Duodenal mucosa (tissue), 2 donors: ENCODE measurements at regions not wholly inside any gene's neighbourhood (a gene's known extent, or its start where the extent isn't known, plus 50 kb on each side); places are given as distances from the start of the nearest gene placed in this dataset.

Source experiments
- H3K27ac ChIP-seq: one replicate; pipeline ENCODE4 v1.7.0; 2013; ENCODE audit warnings: low read depth, low read length
- H3K27me3 ChIP-seq, 2 donors: one replicate each; pipeline ENCODE4 v1.7.0; 2013; ENCODE audit warnings: low read length in 2 of 2, control low read depth in 1 of 2; ENCODE audit not compliant: insufficient read depth in 2 of 2, control insufficient read depth in 1 of 2
- H3K36me3 ChIP-seq, 2 donors: one replicate each; pipeline ENCODE4 v1.7.0; 2013; ENCODE audit warnings: low read length in 2 of 2, control low read depth in 1 of 2; ENCODE audit not compliant: insufficient read depth in 2 of 2, control insufficient read depth in 1 of 2
- H3K4me1 ChIP-seq, 2 donors: one replicate each; pipeline ENCODE4 v1.7.0; 2013; ENCODE audit warnings: low read length in 2 of 2, control low read depth in 1 of 2; ENCODE audit not compliant: insufficient read depth in 2 of 2, control insufficient read depth in 1 of 2
- H3K4me3 ChIP-seq, 2 donors: one replicate each; pipeline ENCODE4 v1.7.0; 2013; ENCODE audit warnings: low read length in 2 of 2, low read depth in 1 of 2
- H3K9ac ChIP-seq, 2 donors: one replicate each; pipeline ENCODE4 v1.7.0; 2013; ENCODE audit warnings: low read length in 2 of 2, low read depth in 1 of 2
- H3K9me3 ChIP-seq, 2 donors: one replicate each; pipeline ENCODE4 v1.7.0; 2013; ENCODE audit warnings: low read length in 2 of 2, control low read depth in 1 of 2; ENCODE audit not compliant: control insufficient read depth in 1 of 2

DNA sequence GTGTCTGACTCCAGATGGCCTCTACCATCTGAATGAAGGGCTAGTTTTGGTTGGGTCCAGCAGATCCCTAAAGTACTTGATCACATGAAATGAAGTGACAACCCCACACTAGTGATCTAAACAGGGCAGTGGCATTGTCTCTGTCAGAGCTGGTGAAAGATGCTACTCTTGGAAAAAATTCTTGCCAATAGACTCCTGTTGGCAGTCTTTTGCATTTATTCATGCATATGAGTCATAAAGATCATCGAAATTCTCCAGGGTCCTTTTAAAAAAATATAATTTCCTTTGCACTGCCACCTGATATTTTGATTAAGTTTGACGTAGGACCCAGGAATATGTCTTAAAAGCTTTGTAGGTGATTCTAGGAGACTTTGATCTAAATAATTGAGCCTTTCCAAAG, 135.1 kb upstream of the ELL2 start:
- Histone ChIP-seq H3K4me3 (no peak overlapping the region), H3K27ac (no peak overlapping the region), H3K4me1 (peaks cover 5 to 8% of the 10 kb centered on the region in 2 donors), H3K9ac (no peak overlapping the region), H3K27me3 (no peaks in the 10 kb centered on the region), H3K36me3 (no peaks in the 10 kb centered on the region), H3K9me3 (no peaks in the 10 kb centered on the region)

DNA sequence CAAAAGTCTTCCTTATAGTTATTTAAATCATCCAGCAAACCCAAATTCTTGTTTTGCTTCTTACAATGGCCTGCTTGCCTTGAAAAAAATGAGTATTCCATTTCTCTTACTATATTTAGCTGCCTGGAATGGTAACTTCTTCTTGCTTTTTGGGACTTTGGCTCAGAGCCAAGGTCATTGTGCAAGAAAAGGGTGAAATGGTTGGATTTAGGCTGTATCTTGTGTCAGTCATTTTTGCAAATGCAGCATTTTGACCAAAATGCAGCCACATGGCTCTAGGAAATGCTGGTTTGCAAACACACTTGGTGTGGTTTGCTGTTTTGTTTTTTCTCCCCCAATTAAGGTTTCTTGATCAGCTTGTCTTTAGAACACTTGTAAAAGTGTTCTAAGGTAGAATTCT, 133.3 kb upstream of the ELL2 start:
- H3K27ac ChIP-seq = no peak overlapping the region
- no peaks in the 10 kb centered on the region for H3K9me3 ChIP-seq
- peaks cover 5 to 8% of the 10 kb centered on the region in 2 donors for H3K4me1 ChIP-seq
- H3K9ac ChIP-seq = no peak overlapping the region
- no peaks in the 10 kb centered on the region for H3K27me3 ChIP-seq
- H3K36me3 ChIP-seq = no peaks in the 10 kb centered on the region
- H3K4me3 ChIP-seq = no peak overlapping the region

DNA sequence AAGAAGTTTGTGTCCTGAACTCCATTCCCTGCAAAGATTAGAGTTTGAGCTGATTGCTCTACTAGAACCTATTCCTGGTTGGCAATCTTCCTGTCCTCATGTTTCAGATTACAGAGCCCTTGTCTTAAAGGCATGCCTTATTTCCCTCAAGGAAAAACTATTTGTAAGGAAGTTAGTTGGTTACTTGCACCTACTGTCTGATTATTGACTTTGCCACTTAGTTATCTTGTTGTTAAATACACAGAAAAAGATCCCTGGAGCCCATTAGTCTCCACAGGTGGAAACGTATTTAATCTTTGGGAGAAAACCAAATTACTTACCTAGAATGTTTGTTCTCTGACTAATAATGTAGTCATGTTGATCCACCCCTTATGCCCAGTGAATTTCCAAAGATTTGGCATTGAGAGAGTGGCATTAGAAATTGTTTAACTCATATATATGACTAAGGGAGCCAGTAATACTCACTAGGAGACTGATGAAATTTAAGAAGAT, 132.3 kb upstream of the ELL2 start:
- H3K4me1 ChIP-seq = peaks cover 5 to 8% of the 10 kb centered on the region in 2 donors
- H3K27me3 ChIP-seq = no peaks in the 10 kb centered on the region
- no peak overlapping the region for H3K4me3 ChIP-seq
- no peak overlapping the region for H3K9ac ChIP-seq
- no peaks in the 10 kb centered on the region for H3K9me3 ChIP-seq
- no peaks in the 10 kb centered on the region for H3K36me3 ChIP-seq
- H3K27ac ChIP-seq = no peak overlapping the region

DNA sequence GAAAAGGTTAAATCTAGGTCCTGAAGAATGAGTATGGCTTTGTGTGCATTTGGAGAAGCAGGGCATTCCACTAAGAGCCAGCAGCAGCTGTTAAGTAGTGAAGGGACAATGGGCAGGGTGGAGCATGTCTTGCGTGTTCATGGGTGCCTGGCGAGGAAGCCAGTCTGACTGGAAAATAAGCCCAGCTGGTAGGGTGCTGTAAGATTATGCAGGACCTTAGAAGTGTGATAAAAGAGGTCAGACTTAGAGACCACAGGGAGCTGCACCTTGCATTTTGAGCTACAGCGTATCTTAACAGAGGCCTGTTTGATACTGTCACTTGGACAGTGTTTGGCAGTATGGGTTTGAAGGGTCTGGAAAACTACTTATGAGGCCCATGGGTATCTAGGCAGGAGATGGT, 131.7 kb upstream of the ELL2 start:
- H3K9ac ChIP-seq = no peak overlapping the region
- H3K4me1 ChIP-seq = peaks cover 5 to 8% of the 10 kb centered on the region in 2 donors
- no peak overlapping the region for H3K4me3 ChIP-seq
- no peaks in the 10 kb centered on the region for H3K27me3 ChIP-seq
- no peaks in the 10 kb centered on the region for H3K36me3 ChIP-seq
- H3K27ac ChIP-seq = no peak overlapping the region
- H3K9me3 ChIP-seq = no peaks in the 10 kb centered on the region

DNA sequence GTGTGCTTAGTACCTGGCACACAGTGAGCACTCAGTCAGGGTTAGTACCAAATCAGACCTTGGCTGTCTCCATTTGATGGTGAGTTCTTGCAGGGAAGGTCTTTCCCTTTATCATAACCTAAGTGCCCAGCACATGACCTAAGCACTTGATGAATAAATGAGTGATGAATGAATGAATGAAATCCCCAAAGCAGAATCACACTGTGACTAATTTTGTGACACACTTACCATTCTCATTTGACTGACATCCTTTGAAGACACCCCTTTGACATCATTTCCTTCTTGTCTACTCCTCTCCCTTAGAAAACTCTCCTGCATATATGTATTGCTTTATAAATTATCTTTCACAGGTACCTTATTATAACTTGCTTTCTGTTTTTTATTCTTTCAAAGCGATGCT, 130.2 kb upstream of the ELL2 start:
- Histone ChIP-seq H3K36me3 (no peaks in the 10 kb centered on the region), H3K27ac (no peak overlapping the region), H3K4me3 (no peak overlapping the region), H3K27me3 (no peaks in the 10 kb centered on the region), H3K4me1 (peaks cover 5 to 8% of the 10 kb centered on the region in 2 donors), H3K9ac (no peak overlapping the region), H3K9me3 (no peaks in the 10 kb centered on the region)

DNA sequence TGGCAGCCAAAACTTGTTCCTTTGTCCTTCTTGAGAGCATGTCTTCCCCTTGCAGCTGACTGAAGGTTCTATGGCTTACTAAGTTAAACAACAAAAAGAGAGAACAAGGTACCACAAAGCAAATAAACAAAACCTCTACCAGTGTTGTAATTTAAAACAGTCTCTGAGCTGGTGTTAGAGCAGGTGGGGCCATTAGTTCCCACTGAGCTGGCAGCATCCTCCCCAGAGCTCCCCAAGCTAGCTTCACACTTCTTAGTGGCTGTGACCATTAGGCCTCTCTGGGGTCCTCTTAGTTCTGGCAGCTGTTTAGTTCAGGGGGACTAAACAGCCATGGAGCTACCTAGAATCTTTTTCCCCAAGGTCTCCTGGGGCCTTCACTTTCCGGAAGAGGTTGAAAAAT, 128.6 kb upstream of the ELL2 start:
- H3K9ac ChIP-seq = no peak overlapping the region
- peaks cover 5 to 8% of the 10 kb centered on the region in 2 donors for H3K4me1 ChIP-seq
- no peak overlapping the region for H3K27ac ChIP-seq
- H3K27me3 ChIP-seq = no peaks in the 10 kb centered on the region
- H3K9me3 ChIP-seq = no peaks in the 10 kb centered on the region
- H3K36me3 ChIP-seq = no peaks in the 10 kb centered on the region
- H3K4me3 ChIP-seq = no peak overlapping the region

DNA sequence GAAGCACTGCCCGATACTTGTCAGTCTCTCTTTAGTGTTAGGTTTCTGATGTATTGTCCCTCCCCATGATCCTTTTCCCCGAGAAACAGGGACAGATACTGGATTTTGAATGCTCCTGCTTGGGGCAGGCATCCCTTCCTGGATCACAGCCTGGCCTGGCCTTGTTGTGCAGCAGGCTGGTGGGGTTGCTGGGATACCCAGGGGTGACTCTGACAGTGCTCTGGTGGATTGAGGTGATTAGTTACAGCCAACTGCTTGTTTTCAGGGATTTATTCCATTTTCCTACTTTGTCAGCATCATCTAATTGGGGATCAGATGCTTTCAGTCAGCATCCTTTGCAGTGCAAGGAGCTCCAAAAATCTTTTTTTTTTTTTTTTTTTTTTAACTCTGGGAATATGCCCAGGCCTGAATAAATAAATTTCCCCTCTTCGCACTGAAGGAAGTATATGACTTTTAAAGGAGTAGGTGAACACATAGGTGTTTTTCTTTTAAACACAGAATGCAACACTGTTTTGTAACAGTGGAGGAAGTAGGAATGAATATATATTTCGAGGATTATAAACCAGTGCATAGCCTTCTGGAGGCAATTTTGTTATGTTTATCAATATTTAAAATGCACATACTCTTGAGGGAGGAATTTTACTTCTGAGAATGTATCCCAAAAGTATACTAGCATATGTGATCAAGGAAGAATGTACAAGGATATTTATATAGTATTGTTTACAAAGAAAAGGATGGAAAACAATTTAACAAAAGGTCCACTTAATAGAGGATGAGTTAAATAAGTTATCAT, 127.3 kb upstream of the ELL2 start:
- H3K4me1 ChIP-seq = peaks cover 5 to 8% of the 10 kb centered on the region in 2 donors
- H3K4me3 ChIP-seq = no peak overlapping the region
- no peak overlapping the region for H3K27ac ChIP-seq
- no peaks in the 10 kb centered on the region for H3K27me3 ChIP-seq
- no peak overlapping the region for H3K9ac ChIP-seq
- no peaks in the 10 kb centered on the region for H3K9me3 ChIP-seq
- H3K36me3 ChIP-seq = no peaks in the 10 kb centered on the region

DNA sequence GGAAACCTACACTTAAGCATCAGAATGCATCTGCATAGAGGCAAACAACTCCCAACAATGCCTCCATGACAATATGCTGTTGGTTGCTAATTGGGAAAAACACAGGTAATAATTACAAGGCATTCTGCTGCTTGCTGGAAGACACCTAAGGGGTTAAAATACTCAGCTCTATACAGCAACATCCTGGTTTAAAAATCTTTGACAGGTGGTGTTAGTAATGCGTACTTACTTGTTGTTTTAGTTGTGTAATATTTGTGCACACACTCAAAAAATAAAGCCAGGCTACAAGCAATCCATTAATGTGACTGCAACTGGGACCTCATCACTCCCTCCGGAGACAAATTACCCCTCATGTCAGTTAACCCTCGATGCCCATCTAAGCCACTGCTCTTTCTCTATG, 126.3 kb upstream of the ELL2 start:
- H3K27me3 ChIP-seq = no peaks in the 10 kb centered on the region
- H3K4me3 ChIP-seq = no peak overlapping the region
- no peak overlapping the region for H3K9ac ChIP-seq
- H3K36me3 ChIP-seq = no peaks in the 10 kb centered on the region
- H3K4me1 ChIP-seq = no peaks in the 10 kb centered on the region
- no peaks in the 10 kb centered on the region for H3K9me3 ChIP-seq
- H3K27ac ChIP-seq = no peak overlapping the region

DNA sequence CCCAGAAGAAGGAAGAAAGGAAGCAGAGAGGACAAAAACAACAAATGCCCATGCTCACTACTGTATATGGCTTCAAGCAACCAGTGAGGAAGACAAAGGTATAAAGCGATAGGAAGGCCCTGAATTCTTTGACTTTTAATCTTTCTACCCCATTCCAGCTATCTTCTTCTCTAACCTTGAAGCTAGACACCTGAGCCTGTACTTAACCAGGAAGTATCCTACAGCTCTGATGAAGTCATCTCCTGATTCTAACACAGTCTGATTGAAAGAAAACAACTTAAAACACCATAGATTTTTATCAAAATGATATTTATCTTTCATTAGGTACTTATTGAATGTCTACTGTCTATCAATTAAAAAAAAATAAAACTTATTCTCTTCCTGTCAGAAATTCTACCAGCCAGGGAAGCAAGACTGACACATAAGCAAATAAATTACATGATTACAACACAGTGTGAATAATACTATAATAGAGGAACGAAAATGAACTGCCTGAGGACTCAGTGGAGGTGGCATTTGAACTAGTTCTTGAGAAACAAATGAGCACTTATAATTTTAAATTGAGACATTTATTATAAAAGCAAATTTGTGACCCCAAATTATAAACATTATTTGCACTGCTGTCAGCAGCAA, 123.3 kb upstream of the ELL2 start:
- H3K27me3 ChIP-seq = no peaks in the 10 kb centered on the region
- H3K9ac ChIP-seq = no peak overlapping the region
- no peaks in the 10 kb centered on the region for H3K9me3 ChIP-seq
- H3K4me1 ChIP-seq = no peaks in the 10 kb centered on the region
- no peaks in the 10 kb centered on the region for H3K36me3 ChIP-seq
- no peak overlapping the region for H3K4me3 ChIP-seq
- no peak overlapping the region for H3K27ac ChIP-seq

DNA sequence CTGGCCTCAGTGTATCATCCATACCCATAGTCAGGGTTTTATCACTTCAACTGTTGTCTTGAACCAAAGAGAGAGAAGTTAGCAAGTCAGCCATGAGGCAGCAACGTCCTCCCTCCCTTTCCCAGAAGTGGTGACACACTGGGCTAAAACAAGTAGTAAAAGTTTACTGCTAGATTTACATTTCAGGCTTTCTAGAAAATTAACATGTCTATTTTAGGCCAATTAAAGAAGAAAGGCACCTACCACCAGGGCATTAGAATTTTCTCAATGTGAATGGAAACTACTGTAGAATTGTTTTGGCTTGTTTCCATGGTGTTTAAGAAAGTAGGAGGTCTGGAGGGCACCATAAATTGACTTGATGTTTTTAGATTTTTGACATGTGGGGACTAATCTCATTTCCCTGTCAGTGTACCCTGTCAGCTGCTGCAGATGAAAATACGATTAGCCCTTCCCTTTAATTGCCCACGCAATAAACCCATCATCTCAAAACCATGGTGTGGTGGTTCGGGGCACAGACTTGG, 121.8 kb upstream of the ELL2 start:
- no peak overlapping the region for H3K9ac ChIP-seq
- H3K4me1 ChIP-seq = no peaks in the 10 kb centered on the region
- H3K27ac ChIP-seq = no peak overlapping the region
- H3K9me3 ChIP-seq = no peaks in the 10 kb centered on the region
- H3K27me3 ChIP-seq = no peaks in the 10 kb centered on the region
- H3K4me3 ChIP-seq = no peak overlapping the region
- no peaks in the 10 kb centered on the region for H3K36me3 ChIP-seq
